Astrocyte (in vitro differentiated cells and primary cell): ENCODE measurements at regions not wholly inside any gene's neighbourhood (a gene's known extent, or its start where the extent isn't known, plus 50 kb on each side); places are given as distances from the start of the nearest gene placed in this dataset.

Source experiments
- DNase-seq: peaks from one replicate; pipeline ENCODE4 v3.0.0-alpha.2; 2010; ENCODE audit warnings: low read depth
- FAIRE-seq: peaks from 2 replicates; lab custom pipeline; 2011; peaks lifted over from hg19 to GRCh38; lab: Jason Lieb, UNC
- H2AFZ ChIP-seq: 2 replicates; pipeline ENCODE4 v1.6.0; 2012; ENCODE audit warnings: low read depth, low read length, inconsistent platforms
- H3K27ac ChIP-seq: 2 replicates; pipeline ENCODE4 v1.5.1; 2011; ENCODE audit warnings: low read depth, low read length, inconsistent platforms
- H3K27me3 ChIP-seq: 2 replicates; pipeline ENCODE4 v1.6.0; 2011; ENCODE audit warnings: low read length, inconsistent platforms; ENCODE audit not compliant: insufficient read depth
- H3K36me3 ChIP-seq: 2 replicates; pipeline ENCODE4 v1.5.1; 2011; ENCODE audit warnings: low read length, inconsistent platforms; ENCODE audit not compliant: insufficient read depth
- H3K4me1 ChIP-seq: 2 replicates; pipeline ENCODE4 v1.5.1; 2011; ENCODE audit warnings: low read length, inconsistent platforms; ENCODE audit not compliant: insufficient read depth
- H3K4me2 ChIP-seq: 2 replicates; pipeline ENCODE4 v1.6.0; 2012; ENCODE audit warnings: low read length, inconsistent platforms
- H3K4me3 ChIP-seq: 2 replicates; pipeline ENCODE4 v1.5.1; 2011; ENCODE audit warnings: low read depth, mild to moderate bottlenecking, low read length, inconsistent platforms; ENCODE audit not compliant: insufficient read depth
- H3K79me2 ChIP-seq: 2 replicates; pipeline ENCODE4 v1.6.0; 2012; ENCODE audit warnings: mild to moderate bottlenecking, low read length, inconsistent platforms; ENCODE audit not compliant: insufficient read depth
- H3K9ac ChIP-seq: 2 replicates; pipeline ENCODE4 v1.6.0; 2012; ENCODE audit warnings: mild to moderate bottlenecking, low read length, inconsistent platforms
- H3K9me3 ChIP-seq: 2 replicates; pipeline ENCODE4 v1.5.1; 2012; ENCODE audit warnings: low read depth, mild to moderate bottlenecking, low read length, inconsistent platforms; ENCODE audit not compliant: insufficient read depth
- H4K20me1 ChIP-seq: 2 replicates; pipeline ENCODE4 v1.6.0; 2012; ENCODE audit warnings: low read length, inconsistent platforms; ENCODE audit not compliant: insufficient read depth
- H3K27ac Mint-ChIP-seq: one replicate; pipeline ENCODE4 v1.8.0; 2021; ENCODE audit warnings: mild to moderate bottlenecking, mixed read lengths; ENCODE audit not compliant: unreplicated experiment
- H3K27me3 Mint-ChIP-seq: one replicate; pipeline ENCODE4 v1.8.0; 2021; ENCODE audit warnings: low read depth, mixed read lengths; ENCODE audit not compliant: unreplicated experiment
- H3K36me3 Mint-ChIP-seq: one replicate; pipeline ENCODE4 v1.8.0; 2021; ENCODE audit warnings: low read depth, mixed read lengths; ENCODE audit not compliant: unreplicated experiment
- H3K4me1 Mint-ChIP-seq: one replicate; pipeline ENCODE4 v1.8.0; 2021; ENCODE audit warnings: low read depth, mixed read lengths; ENCODE audit not compliant: unreplicated experiment
- H3K4me3 Mint-ChIP-seq: one replicate; pipeline ENCODE4 v1.8.0; 2021; ENCODE audit warnings: mild to moderate bottlenecking, moderate library complexity, mixed read lengths; ENCODE audit not compliant: unreplicated experiment
- H3K9me3 Mint-ChIP-seq: one replicate; pipeline ENCODE4 v1.8.0; 2021; ENCODE audit warnings: mild to moderate bottlenecking, mixed read lengths; ENCODE audit not compliant: unreplicated experiment
- EZH2 ChIP-seq: IDR thresholded peaks from 2 replicates; pipeline ENCODE4 v1.6.1; 2012; ENCODE audit warnings: mild to moderate bottlenecking, low read length, inconsistent platforms; ENCODE audit not compliant: insufficient read depth
- TF ChIP-seq, protein P1 (sequence below): IDR thresholded peaks from 2 replicates; pipeline ENCODE4 v1.5.1; 2011; ENCODE audit warnings: low read depth, mild to moderate bottlenecking, inconsistent platforms, low read length, moderate library complexity; ENCODE audit not compliant: insufficient read depth

- TF ChIP-seq, protein P1, sequence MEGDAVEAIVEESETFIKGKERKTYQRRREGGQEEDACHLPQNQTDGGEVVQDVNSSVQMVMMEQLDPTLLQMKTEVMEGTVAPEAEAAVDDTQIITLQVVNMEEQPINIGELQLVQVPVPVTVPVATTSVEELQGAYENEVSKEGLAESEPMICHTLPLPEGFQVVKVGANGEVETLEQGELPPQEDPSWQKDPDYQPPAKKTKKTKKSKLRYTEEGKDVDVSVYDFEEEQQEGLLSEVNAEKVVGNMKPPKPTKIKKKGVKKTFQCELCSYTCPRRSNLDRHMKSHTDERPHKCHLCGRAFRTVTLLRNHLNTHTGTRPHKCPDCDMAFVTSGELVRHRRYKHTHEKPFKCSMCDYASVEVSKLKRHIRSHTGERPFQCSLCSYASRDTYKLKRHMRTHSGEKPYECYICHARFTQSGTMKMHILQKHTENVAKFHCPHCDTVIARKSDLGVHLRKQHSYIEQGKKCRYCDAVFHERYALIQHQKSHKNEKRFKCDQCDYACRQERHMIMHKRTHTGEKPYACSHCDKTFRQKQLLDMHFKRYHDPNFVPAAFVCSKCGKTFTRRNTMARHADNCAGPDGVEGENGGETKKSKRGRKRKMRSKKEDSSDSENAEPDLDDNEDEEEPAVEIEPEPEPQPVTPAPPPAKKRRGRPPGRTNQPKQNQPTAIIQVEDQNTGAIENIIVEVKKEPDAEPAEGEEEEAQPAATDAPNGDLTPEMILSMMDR = no peak
- no peak for TF ChIP-seq EZH2
- Histone ChIP-seq H3K79me2 (no peaks in the 10 kb centered on the region), H3K4me2 (peak overlapping the region; percentile 31), H3K27me3 (no peaks in the 10 kb centered on the region), H4K20me1 (no peaks in the 10 kb centered on the region), H3K36me3 (no peaks in the 10 kb centered on the region), H3K27ac (no peak overlapping the region), H3K9me3 (no peaks in the 10 kb centered on the region), H3K4me3 (no peak overlapping the region), H3K4me1 (no peaks in the 10 kb centered on the region), H2AFZ (no peak overlapping the region), H3K9ac (no peak overlapping the region)
- DNase-seq = peak; percentile 29
- no peak for FAIRE-seq
- no peak overlapping the region for H3K4me3 Mint-ChIP-seq
- peaks cover 2% of the 10 kb centered on the region for H3K4me1 Mint-ChIP-seq
- no peak overlapping the region for H3K27ac Mint-ChIP-seq
- no peaks in the 10 kb centered on the region for H3K36me3 Mint-ChIP-seq
- no peaks in the 10 kb centered on the region for H3K27me3 Mint-ChIP-seq
- H3K9me3 Mint-ChIP-seq = peaks cover 6% of the 10 kb centered on the region
These were observed 551.8 kb upstream of the SOX11 start for GRCh38 chr2:5140347-5140746.

DNA sequence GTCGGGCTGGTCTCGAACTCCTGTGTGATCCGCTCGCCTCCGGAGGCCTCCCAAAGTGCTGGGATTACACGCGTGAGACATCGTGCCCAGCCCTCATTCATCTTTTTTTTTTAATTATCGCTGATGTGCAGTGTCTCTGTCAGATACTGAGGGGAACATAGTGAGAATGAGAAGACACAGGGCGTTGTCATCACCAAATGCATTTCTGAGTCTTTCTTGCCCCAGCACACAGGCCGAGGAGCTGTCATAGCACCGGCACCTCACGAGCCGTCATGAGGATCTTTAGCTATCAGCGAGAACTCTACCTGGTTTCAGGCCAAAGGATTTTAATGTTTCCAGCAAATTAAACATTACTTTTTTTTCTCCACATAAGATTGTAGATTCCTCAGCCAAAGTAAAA is 548.0 kb upstream of the SOX11 start:
- H3K9me3 Mint-ChIP-seq = peaks cover 9% of the 10 kb centered on the region

DNA sequence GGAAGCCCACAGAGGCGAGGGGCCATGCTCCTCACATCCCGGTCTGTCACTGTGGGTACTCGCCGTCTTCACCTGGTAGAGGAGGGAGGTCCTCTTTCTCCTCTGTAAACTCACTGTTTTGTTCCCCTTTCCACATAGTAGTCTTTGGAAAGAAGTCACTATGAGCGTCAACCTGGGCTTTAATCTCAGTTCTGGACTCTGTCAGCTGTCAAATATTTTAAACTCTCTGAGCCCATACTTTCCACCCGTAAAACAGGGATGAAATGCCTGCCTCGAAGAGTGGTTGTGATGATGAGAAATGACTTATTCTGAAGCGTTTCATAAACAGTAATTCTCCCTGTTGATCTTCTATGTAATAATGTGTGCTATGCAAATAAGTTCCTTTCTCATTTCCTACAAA is 547.1 kb upstream of the SOX11 start:
- Histone ChIP-seq H3K4me3 (no peak overlapping the region), H3K4me2 (no peak overlapping the region), H2AFZ (no peak overlapping the region), H3K79me2 (no peaks in the 10 kb centered on the region), H3K9ac (no peak overlapping the region), H3K27me3 (no peaks in the 10 kb centered on the region), H4K20me1 (no peaks in the 10 kb centered on the region), H3K36me3 (no peaks in the 10 kb centered on the region), H3K27ac (no peak overlapping the region), H3K9me3 (no peaks in the 10 kb centered on the region), H3K4me1 (no peaks in the 10 kb centered on the region)
- TF ChIP-seq EZH2 = no peak
- TF ChIP-seq, protein P1 = no peak
- no peak overlapping the region for H3K27ac Mint-ChIP-seq
- DNase-seq = no peak
- H3K4me3 Mint-ChIP-seq = no peak overlapping the region
- FAIRE-seq = no peak
- peaks cover 2% of the 10 kb centered on the region for H3K4me1 Mint-ChIP-seq
- H3K9me3 Mint-ChIP-seq = peaks cover 8% of the 10 kb centered on the region
- no peaks in the 10 kb centered on the region for H3K27me3 Mint-ChIP-seq
- no peaks in the 10 kb centered on the region for H3K36me3 Mint-ChIP-seq

More for the DNA sequence above, 548.0 kb upstream of the SOX11 start:
- Histone ChIP-seq H2AFZ (no peak overlapping the region), H3K9me3 (no peaks in the 10 kb centered on the region), H3K4me2 (no peak overlapping the region), H3K4me1 (no peaks in the 10 kb centered on the region), H3K36me3 (no peaks in the 10 kb centered on the region), H3K27ac (no peak overlapping the region), H4K20me1 (no peaks in the 10 kb centered on the region), H3K4me3 (no peak overlapping the region), H3K9ac (no peak overlapping the region), H3K27me3 (no peaks in the 10 kb centered on the region), H3K79me2 (no peaks in the 10 kb centered on the region)
- Mint-ChIP-seq H3K4me3 (no peak overlapping the region), H3K4me1 (peaks cover 2% of the 10 kb centered on the region), H3K36me3 (no peaks in the 10 kb centered on the region), H3K27me3 (no peaks in the 10 kb centered on the region), H3K27ac (no peak overlapping the region)
- no peak for FAIRE-seq
- no peak for TF ChIP-seq EZH2
- TF ChIP-seq, protein P1 = no peak
- DNase-seq = no peak
